ENCODE measurements at regions not wholly inside any gene's neighbourhood (a gene's known extent, or its start where the extent isn't known, plus 50 kb on each side); places are given as distances from the start of the nearest gene placed in this dataset.

- TF ChIP-seq TAF1 (IDR thresholded peaks at IDR 0.05; ENCODE audit: borderline replicate concordance, insufficient read depth, low read length) = no peak
- no peak for TF ChIP-seq POLR2AphosphoS5 (IDR thresholded peaks at IDR 0.05; ENCODE audit: low read depth, low read length)
- TF ChIP-seq SIN3A (IDR thresholded peaks at IDR 0.05; ENCODE audit: borderline replicate concordance, insufficient read depth, low read length) = no peak
- TF ChIP-seq, protein P1, sequence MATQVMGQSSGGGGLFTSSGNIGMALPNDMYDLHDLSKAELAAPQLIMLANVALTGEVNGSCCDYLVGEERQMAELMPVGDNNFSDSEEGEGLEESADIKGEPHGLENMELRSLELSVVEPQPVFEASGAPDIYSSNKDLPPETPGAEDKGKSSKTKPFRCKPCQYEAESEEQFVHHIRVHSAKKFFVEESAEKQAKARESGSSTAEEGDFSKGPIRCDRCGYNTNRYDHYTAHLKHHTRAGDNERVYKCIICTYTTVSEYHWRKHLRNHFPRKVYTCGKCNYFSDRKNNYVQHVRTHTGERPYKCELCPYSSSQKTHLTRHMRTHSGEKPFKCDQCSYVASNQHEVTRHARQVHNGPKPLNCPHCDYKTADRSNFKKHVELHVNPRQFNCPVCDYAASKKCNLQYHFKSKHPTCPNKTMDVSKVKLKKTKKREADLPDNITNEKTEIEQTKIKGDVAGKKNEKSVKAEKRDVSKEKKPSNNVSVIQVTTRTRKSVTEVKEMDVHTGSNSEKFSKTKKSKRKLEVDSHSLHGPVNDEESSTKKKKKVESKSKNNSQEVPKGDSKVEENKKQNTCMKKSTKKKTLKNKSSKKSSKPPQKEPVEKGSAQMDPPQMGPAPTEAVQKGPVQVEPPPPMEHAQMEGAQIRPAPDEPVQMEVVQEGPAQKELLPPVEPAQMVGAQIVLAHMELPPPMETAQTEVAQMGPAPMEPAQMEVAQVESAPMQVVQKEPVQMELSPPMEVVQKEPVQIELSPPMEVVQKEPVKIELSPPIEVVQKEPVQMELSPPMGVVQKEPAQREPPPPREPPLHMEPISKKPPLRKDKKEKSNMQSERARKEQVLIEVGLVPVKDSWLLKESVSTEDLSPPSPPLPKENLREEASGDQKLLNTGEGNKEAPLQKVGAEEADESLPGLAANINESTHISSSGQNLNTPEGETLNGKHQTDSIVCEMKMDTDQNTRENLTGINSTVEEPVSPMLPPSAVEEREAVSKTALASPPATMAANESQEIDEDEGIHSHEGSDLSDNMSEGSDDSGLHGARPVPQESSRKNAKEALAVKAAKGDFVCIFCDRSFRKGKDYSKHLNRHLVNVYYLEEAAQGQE (IDR thresholded peaks at IDR 0.05; ENCODE audit: insufficient read depth in 1 of 2, low read depth in 2 of 2, low read length in 2 of 2) = no peak
- TF ChIP-seq FOXP2 (optimal IDR thresholded peaks at IDR 0.05; ENCODE audit: borderline replicate concordance, extremely low read depth, extremely low read length, insufficient read depth) = no peak
These were observed 127.7 kb upstream of the ADAMTS18 start for GRCh38 chr16:77562497-77562896.
